WTC11 (cell line): ENCODE measurements at regions not wholly inside any gene's neighbourhood (a gene's known extent, or its start where the extent isn't known, plus 50 kb on each side); places are given as distances from the start of the nearest gene placed in this dataset.

Source experiments
- ATF1 ChIP-seq: sonication (generic); formaldehyde crosslinking; IDR thresholded peaks from 2 replicates; pipeline ENCODE4 v1.8.1; 2023; ENCODE audit warnings: mild to moderate bottlenecking, moderate library complexity, missing genetic modification reagents
- ETV6 ChIP-seq: sonication (generic); formaldehyde crosslinking; IDR thresholded peaks from 2 replicates; pipeline ENCODE4 v1.8.1; 2022; ENCODE audit warnings: mild to moderate bottlenecking, missing genetic modification reagents
- FOXP1 ChIP-seq: sonication (generic); formaldehyde crosslinking; IDR thresholded peaks from 2 replicates; pipeline ENCODE4 v1.8.0; 2022; ENCODE audit warnings: missing genetic modification reagents, mild to moderate bottlenecking, moderate library complexity, borderline replicate concordance
- FOXP4 ChIP-seq: sonication (generic); formaldehyde crosslinking; IDR thresholded peaks from 2 replicates; pipeline ENCODE4 v1.8.0; 2022; ENCODE audit warnings: mild to moderate bottlenecking, missing genetic modification reagents
- NR1H2 ChIP-seq: sonication (generic); formaldehyde crosslinking; IDR thresholded peaks from 2 replicates; pipeline ENCODE4 v1.9.0; 2021; ENCODE audit warnings: mild to moderate bottlenecking, moderate library complexity, missing genetic modification reagents
- NR3C1 ChIP-seq: sonication (generic); formaldehyde crosslinking; conservative IDR thresholded peaks from 2 replicates; pipeline ENCODE4 v1.8.1; 2023; ENCODE audit warnings: low read depth, mild to moderate bottlenecking, missing genetic modification reagents
- SP1 ChIP-seq: sonication (generic); formaldehyde crosslinking; conservative IDR thresholded peaks from 2 replicates; pipeline ENCODE4 v1.8.1; 2022; ENCODE audit warnings: missing genetic modification reagents
- STAT6 ChIP-seq: sonication (generic); formaldehyde crosslinking; conservative IDR thresholded peaks from 2 replicates; pipeline ENCODE4 v1.8.1; 2023; ENCODE audit warnings: mild to moderate bottlenecking, low read depth, missing genetic modification reagents, moderate library complexity
- TEAD4 ChIP-seq: sonication (generic); formaldehyde crosslinking; IDR thresholded peaks from 2 replicates; pipeline ENCODE4 v1.8.0; 2022; ENCODE audit warnings: mild to moderate bottlenecking, missing genetic modification reagents
- ZBTB21 ChIP-seq: sonication (generic); formaldehyde crosslinking; IDR thresholded peaks from 2 replicates; pipeline ENCODE4 v1.8.1; 2023; ENCODE audit warnings: mild to moderate bottlenecking, missing genetic modification reagents, borderline replicate concordance
- ZNF263 ChIP-seq: sonication (generic); formaldehyde crosslinking; IDR thresholded peaks from 2 replicates; pipeline ENCODE4 v1.8.1; 2022; ENCODE audit warnings: low read depth, mild to moderate bottlenecking, moderate library complexity, missing genetic modification reagents
- TF ChIP-seq, protein P1 (sequence below): fragments of 200-600 bp; IDR thresholded peaks from 2 replicates; pipeline ENCODE4 v1.8.0; 2022; ENCODE audit warnings: antibody characterized with exemption
- TF ChIP-seq, protein P2 (sequence below): sonication (generic); formaldehyde crosslinking; IDR thresholded peaks from 2 replicates; pipeline ENCODE4 v1.8.0; 2022; ENCODE audit warnings: mild to moderate bottlenecking, missing genetic modification reagents
- TF ChIP-seq, protein P3 (sequence below): sonication (generic); formaldehyde crosslinking; IDR thresholded peaks from 2 replicates; pipeline ENCODE4 v1.8.0; 2022; ENCODE audit warnings: missing genetic modification reagents

GRCh38 chr13:72246396-72246795, 379.4 kb upstream of the DACH1 start:
- TF ChIP-seq, protein P1, sequence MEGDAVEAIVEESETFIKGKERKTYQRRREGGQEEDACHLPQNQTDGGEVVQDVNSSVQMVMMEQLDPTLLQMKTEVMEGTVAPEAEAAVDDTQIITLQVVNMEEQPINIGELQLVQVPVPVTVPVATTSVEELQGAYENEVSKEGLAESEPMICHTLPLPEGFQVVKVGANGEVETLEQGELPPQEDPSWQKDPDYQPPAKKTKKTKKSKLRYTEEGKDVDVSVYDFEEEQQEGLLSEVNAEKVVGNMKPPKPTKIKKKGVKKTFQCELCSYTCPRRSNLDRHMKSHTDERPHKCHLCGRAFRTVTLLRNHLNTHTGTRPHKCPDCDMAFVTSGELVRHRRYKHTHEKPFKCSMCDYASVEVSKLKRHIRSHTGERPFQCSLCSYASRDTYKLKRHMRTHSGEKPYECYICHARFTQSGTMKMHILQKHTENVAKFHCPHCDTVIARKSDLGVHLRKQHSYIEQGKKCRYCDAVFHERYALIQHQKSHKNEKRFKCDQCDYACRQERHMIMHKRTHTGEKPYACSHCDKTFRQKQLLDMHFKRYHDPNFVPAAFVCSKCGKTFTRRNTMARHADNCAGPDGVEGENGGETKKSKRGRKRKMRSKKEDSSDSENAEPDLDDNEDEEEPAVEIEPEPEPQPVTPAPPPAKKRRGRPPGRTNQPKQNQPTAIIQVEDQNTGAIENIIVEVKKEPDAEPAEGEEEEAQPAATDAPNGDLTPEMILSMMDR: no peak
- TF ChIP-seq FOXP1 (CRISPR knock-in tag) (no peak), ZNF263 (CRISPR knock-in tag) (no peak), SP1 (CRISPR knock-in tag) (no peak), ETV6 (CRISPR knock-in tag) (no peak), STAT6 (CRISPR knock-in tag) (no peak), NR3C1 (no peak), ZBTB21 (CRISPR knock-in tag) (no peak), ATF1 (CRISPR knock-in tag) (no peak), NR1H2 (CRISPR knock-in tag) (no peak), TEAD4 (CRISPR knock-in tag) (no peak), FOXP4 (CRISPR knock-in tag) (no peak)
- TF ChIP-seq, protein P2, sequence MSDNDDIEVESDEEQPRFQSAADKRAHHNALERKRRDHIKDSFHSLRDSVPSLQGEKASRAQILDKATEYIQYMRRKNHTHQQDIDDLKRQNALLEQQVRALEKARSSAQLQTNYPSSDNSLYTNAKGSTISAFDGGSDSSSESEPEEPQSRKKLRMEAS (CRISPR knock-in tag): no peak
- TF ChIP-seq, protein P3, sequence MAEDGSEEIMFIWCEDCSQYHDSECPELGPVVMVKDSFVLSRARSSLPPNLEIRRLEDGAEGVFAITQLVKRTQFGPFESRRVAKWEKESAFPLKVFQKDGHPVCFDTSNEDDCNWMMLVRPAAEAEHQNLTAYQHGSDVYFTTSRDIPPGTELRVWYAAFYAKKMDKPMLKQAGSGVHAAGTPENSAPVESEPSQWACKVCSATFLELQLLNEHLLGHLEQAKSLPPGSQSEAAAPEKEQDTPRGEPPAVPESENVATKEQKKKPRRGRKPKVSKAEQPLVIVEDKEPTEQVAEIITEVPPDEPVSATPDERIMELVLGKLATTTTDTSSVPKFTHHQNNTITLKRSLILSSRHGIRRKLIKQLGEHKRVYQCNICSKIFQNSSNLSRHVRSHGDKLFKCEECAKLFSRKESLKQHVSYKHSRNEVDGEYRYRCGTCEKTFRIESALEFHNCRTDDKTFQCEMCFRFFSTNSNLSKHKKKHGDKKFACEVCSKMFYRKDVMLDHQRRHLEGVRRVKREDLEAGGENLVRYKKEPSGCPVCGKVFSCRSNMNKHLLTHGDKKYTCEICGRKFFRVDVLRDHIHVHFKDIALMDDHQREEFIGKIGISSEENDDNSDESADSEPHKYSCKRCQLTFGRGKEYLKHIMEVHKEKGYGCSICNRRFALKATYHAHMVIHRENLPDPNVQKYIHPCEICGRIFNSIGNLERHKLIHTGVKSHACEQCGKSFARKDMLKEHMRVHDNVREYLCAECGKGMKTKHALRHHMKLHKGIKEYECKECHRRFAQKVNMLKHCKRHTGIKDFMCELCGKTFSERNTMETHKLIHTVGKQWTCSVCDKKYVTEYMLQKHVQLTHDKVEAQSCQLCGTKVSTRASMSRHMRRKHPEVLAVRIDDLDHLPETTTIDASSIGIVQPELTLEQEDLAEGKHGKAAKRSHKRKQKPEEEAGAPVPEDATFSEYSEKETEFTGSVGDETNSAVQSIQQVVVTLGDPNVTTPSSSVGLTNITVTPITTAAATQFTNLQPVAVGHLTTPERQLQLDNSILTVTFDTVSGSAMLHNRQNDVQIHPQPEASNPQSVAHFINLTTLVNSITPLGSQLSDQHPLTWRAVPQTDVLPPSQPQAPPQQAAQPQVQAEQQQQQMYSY (CRISPR knock-in tag): no peak
